HG03175 (cell line): ENCODE measurements at regions not wholly inside any gene's neighbourhood (a gene's known extent, or its start where the extent isn't known, plus 50 kb on each side); places are given as distances from the start of the nearest gene placed in this dataset.
A peak's percentile ranks its signal among the peaks of the same experiment; 100 is the strongest.

Experiments
- ATAC-seq: cut with Tn5 transposase; IDR thresholded peaks from one replicate; pipeline ENCODE4 v1.9.1; 2021; ENCODE audit warnings: mild to moderate bottlenecking, moderate library complexity; ENCODE audit not compliant: unreplicated experiment

GRCh38 chr7:10799475-10799874 lies 174.2 kb upstream of the PHF14 start:
- ATAC-seq = no peak

GRCh38 chr7:10802011-10802410 lies 171.7 kb upstream of the PHF14 start:
- ATAC-seq = no peak

- ATAC-seq = no peak
These were observed 171.1 kb upstream of the PHF14 start for GRCh38 chr7:10802526-10802925.

- ATAC-seq = no peak
These were observed 170.0 kb upstream of the PHF14 start for GRCh38 chr7:10803720-10804119.

- ATAC-seq = no peak
These were observed 168.9 kb upstream of the PHF14 start for GRCh38 chr7:10804770-10805169.

GRCh38 chr7:10815546-10815945 lies 158.1 kb upstream of the PHF14 start:
- ATAC-seq = no peak

GRCh38 chr7:10821156-10821555 lies 152.5 kb upstream of the PHF14 start:
- ATAC-seq = no peak

GRCh38 chr7:10824154-10824553 lies 149.5 kb upstream of the PHF14 start:
- ATAC-seq = no peak

- ATAC-seq = no peak
These were observed 135.4 kb upstream of the PHF14 start for GRCh38 chr7:10838228-10838627.

GRCh38 chr7:10845225-10845624 lies 128.4 kb upstream of the PHF14 start:
- no peak for ATAC-seq

- no peak for ATAC-seq
These were observed 118.1 kb upstream of the PHF14 start for GRCh38 chr7:10855583-10855982.

GRCh38 chr7:10860516-10860915 lies 113.2 kb upstream of the PHF14 start:
- no peak for ATAC-seq

- no peak for ATAC-seq
These were observed 110.2 kb upstream of the PHF14 start for GRCh38 chr7:10863476-10863875.

- ATAC-seq = no peak
These were observed 99.0 kb upstream of the PHF14 start for GRCh38 chr7:10874666-10875065.

GRCh38 chr7:10875080-10875479 lies 98.6 kb upstream of the PHF14 start:
- ATAC-seq = no peak

- ATAC-seq = peak; percentile 44
These were observed 84.8 kb upstream of the PHF14 start for GRCh38 chr7:10888861-10889260.

GRCh38 chr7:10889266-10889898 lies 84.3 kb upstream of the PHF14 start:
- ATAC-seq = peak; percentile 97

GRCh38 chr7:10908600-10908999 lies 65.1 kb upstream of the PHF14 start:
- ATAC-seq = no peak

- no peak for ATAC-seq
These were observed 63.2 kb upstream of the PHF14 start for GRCh38 chr7:10910447-10910846.

- ATAC-seq = no peak
These were observed 61.6 kb upstream of the PHF14 start for GRCh38 chr7:10912077-10912476.

GRCh38 chr7:10913457-10913856 lies 60.2 kb upstream of the PHF14 start:
- no peak for ATAC-seq

- no peak for ATAC-seq
These were observed 55.5 kb upstream of the PHF14 start for GRCh38 chr7:10918093-10918590.

GRCh38 chr7:10919923-10920322 lies 53.7 kb upstream of the PHF14 start:
- ATAC-seq = no peak
